Lung (tissue), 11 donors: ENCODE measurements at regions not wholly inside any gene's neighbourhood (a gene's known extent, or its start where the extent isn't known, plus 50 kb on each side); places are given as distances from the start of the nearest gene placed in this dataset.
"Not testable (repeated sequence)": the region's sequence is repeated elsewhere in the genome, so short reads cannot be mapped to it uniquely, and the experiment has no call there.

ENCODE experiments used
- ATAC-seq: fragments of 200-7000 bp; cut with Tn5 transposase; one replicate; pipeline ENCODE4 v1.9.1; 2020; ENCODE audit warnings: moderate number of reproducible peaks; ENCODE audit not compliant: insufficient read depth, low FRiP score
- DNase-seq, 3 donors: peaks; one replicate each; pipeline ENCODE4 v3.0.0-alpha.2; 2013 to 2017
- H3K27ac ChIP-seq, 2 donors: one replicate each; pipeline ENCODE4 v1.5.1; 2013; ENCODE audit warnings: mild to moderate bottlenecking in 2 of 2, moderate library complexity in 2 of 2, control low read depth in 1 of 2, inconsistent platforms in 1 of 2, low read depth in 1 of 2, low read length in 1 of 2
- H3K27me3 ChIP-seq, 3 donors: one replicate each; pipeline ENCODE4 v1.5.1; 2013; ENCODE audit warnings: low read length in 2 of 3; ENCODE audit not compliant: control insufficient read depth in 3 of 3, insufficient read depth in 3 of 3
- H3K36me3 ChIP-seq, 4 donors: one replicate each; pipeline ENCODE4 v1.5.1; 2013; ENCODE audit warnings: low read length in 4 of 4, mild to moderate bottlenecking in 1 of 4, moderate library complexity in 1 of 4; ENCODE audit not compliant: control insufficient read depth in 4 of 4, insufficient read depth in 4 of 4
- H3K4me1 ChIP-seq, 5 donors: one replicate each; pipeline ENCODE4 v1.5.1; 2013; ENCODE audit warnings: low read length in 5 of 5, mild to moderate bottlenecking in 2 of 5, moderate library complexity in 1 of 5; ENCODE audit not compliant: control insufficient read depth in 5 of 5, insufficient read depth in 5 of 5
- H3K4me3 ChIP-seq: one replicate; pipeline ENCODE4 v1.5.1; 2013; ENCODE audit warnings: mild to moderate bottlenecking, control low read depth, moderate library complexity
- H3K9ac ChIP-seq, 2 donors: one replicate each; pipeline ENCODE4 v1.5.1; 2013; ENCODE audit warnings: low read length in 2 of 2, control low read depth in 1 of 2; ENCODE audit not compliant: insufficient read depth in 1 of 2
- H3K9me3 ChIP-seq, 4 donors: one replicate each; pipeline ENCODE4 v1.5.1; 2013; ENCODE audit warnings: low read length in 3 of 4, mild to moderate bottlenecking in 1 of 4, moderate library complexity in 1 of 4; ENCODE audit not compliant: control insufficient read depth in 4 of 4, insufficient read depth in 3 of 4
- WGBS, 2 donors: extraction: QIAGEN DNeasy Blood & Tissue Kit; methylation state at CpG; one replicate each; pipeline ENCODE4 v1.1.7; 2013; 5-methylcytosine and 5-hydroxymethylcytosine counted together
- TF ChIP-seq, protein P1 (sequence below): IDR thresholded peaks from 2 replicates; pipeline ENCODE4 v1.5.1; 2012; ENCODE audit warnings: mild to moderate bottlenecking; ENCODE audit errors: control extremely low read depth, extremely low read depth
- donor health status: control.
- donor health status: control.
- donor health status: Bipolar disorder and iron deficiency.
- donor health status: healthy.
- donor health status: DM: yes; HTN: yes; CAD: no.

- Histone ChIP-seq H3K9ac (no peak overlapping the region), H3K27me3 (no peaks in the 10 kb centered on the region), H3K36me3 (no peaks in the 10 kb centered on the region), H3K9me3 (no peaks in the 10 kb centered on the region), H3K27ac (no peak overlapping the region), H3K4me1 (no peaks in the 10 kb centered on the region), H3K4me3 (no peak overlapping the region)
- WGBS, 2 donors, result 54 to 60% methylated on average over 3 of the region's 3 CpGs
- DNase-seq (no peak), ATAC-seq (no peak)
- TF ChIP-seq, protein P1, sequence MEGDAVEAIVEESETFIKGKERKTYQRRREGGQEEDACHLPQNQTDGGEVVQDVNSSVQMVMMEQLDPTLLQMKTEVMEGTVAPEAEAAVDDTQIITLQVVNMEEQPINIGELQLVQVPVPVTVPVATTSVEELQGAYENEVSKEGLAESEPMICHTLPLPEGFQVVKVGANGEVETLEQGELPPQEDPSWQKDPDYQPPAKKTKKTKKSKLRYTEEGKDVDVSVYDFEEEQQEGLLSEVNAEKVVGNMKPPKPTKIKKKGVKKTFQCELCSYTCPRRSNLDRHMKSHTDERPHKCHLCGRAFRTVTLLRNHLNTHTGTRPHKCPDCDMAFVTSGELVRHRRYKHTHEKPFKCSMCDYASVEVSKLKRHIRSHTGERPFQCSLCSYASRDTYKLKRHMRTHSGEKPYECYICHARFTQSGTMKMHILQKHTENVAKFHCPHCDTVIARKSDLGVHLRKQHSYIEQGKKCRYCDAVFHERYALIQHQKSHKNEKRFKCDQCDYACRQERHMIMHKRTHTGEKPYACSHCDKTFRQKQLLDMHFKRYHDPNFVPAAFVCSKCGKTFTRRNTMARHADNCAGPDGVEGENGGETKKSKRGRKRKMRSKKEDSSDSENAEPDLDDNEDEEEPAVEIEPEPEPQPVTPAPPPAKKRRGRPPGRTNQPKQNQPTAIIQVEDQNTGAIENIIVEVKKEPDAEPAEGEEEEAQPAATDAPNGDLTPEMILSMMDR, result no peak
These were observed 667.2 kb downstream of the TLE1 start for GRCh38 chr9:81022177-81022576.

DNA sequence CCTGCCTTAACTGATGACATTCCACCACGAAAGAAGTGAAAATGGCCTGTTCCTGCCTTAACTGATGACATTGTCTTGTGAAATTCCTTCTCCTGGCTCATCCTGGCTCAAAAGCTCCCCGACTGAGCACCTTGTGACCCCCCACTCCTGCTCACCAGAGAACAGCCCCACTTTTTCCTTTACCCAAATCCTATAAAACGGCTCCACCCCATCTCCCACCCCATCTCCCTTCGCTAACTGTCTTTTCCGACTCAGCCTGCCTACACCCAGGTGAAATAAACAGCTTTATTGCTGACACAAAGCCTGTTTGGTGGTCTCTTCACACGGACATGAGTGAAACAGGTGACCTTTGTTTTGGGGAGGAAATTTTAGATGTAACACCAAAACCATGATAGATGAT is 674.4 kb downstream of the TLE1 start:
- not testable (repeated sequence) for ATAC-seq, H3K4me3 ChIP-seq

GRCh38 chr9:81013191-81013590 is 676.2 kb downstream of the TLE1 start:
- 60 to 68% methylated on average over 3 of the region's 3 CpGs for WGBS, 2 donors
- H3K9ac ChIP-seq, result not testable (repeated sequence)

More for the DNA sequence above, 674.4 kb downstream of the TLE1 start:
- WGBS, 2 donors, result 59 to 80% methylated on average over 5 of the region's 6 CpGs
- H3K4me1 ChIP-seq, DNase-seq, H3K9me3 ChIP-seq, H3K9ac ChIP-seq, H3K27ac ChIP-seq, H3K36me3 ChIP-seq, H3K27me3 ChIP-seq: not testable (repeated sequence)

GRCh38 chr9:81002906-81003305 is 686.4 kb downstream of the TLE1 start:
- DNase-seq (peak in 2 of 3 donors; percentile 20 to 51), ATAC-seq (no peak)
- Histone ChIP-seq H3K27ac (no peak overlapping the region), H3K27me3 (no peaks in the 10 kb centered on the region), H3K4me3 (no peak overlapping the region), H3K9ac (no peak overlapping the region), H3K9me3 (peaks cover 0 to 1% (median 0%) of the 10 kb centered on the region in 4 donors), H3K4me1 (peaks cover 0 to 3% (median 0%) of the 10 kb centered on the region in 5 donors), H3K36me3 (no peaks in the 10 kb centered on the region)
- TF ChIP-seq, protein P1, result no peak

More at GRCh38 chr9:81013191-81013590, 676.2 kb downstream of the TLE1 start:
- ATAC-seq, H3K36me3 ChIP-seq, H3K27ac ChIP-seq, H3K4me1 ChIP-seq, H3K9me3 ChIP-seq, H3K27me3 ChIP-seq, H3K4me3 ChIP-seq, DNase-seq: not testable (repeated sequence)

DNA sequence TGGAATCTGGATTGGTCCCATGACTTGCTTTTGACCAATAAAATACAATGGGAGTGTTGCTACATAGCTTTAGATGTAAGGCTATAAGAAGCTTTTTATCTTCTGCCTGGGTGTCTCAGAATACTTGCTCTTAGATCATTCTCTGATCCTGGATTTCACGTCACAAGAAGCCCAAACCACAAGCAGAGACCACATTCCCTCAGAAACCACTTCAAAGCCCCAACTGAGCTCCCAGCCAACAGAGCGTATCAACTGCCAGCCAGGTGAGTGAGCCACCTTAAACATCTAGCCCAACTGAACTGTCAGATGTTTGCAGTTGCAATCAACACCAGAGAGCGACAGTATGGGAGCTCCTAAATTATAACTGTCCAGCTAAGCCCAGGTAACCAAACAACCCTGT is 687.1 kb downstream of the TLE1 start:
- no peaks in the 10 kb centered on the region for H3K27me3 ChIP-seq
- H3K4me3 ChIP-seq, result no peak overlapping the region
- peaks cover 0 to 1% (median 0%) of the 10 kb centered on the region in 4 donors for H3K9me3 ChIP-seq
- ATAC-seq (no peak), DNase-seq (no peak)
- H3K27ac ChIP-seq, result no peak overlapping the region
- TF ChIP-seq, protein P1, result no peak
- WGBS, 2 donors, result 39 to 54% methylated on average over 3 of the region's 3 CpGs
- no peak overlapping the region for H3K9ac ChIP-seq
- H3K36me3 ChIP-seq, result no peaks in the 10 kb centered on the region
- H3K4me1 ChIP-seq, result peaks cover 0 to 3% (median 0%) of the 10 kb centered on the region in 5 donors
